HL-60 (cell line): ENCODE measurements at regions not wholly inside any gene's neighbourhood (a gene's known extent, or its start where the extent isn't known, plus 50 kb on each side); places are given as distances from the start of the nearest gene placed in this dataset.

Experiments
- DNase-seq, 2 experiments: peaks; one replicate each; pipeline ENCODE4 v3.0.0-alpha.2; 2010 to 2020; ENCODE audit warnings: low read depth in 1 of 2, low spot score in 1 of 2
- H3K27ac ChIP-seq: fragments of 250-450 bp; sonication (Bioruptor Pico); replicated peaks from 2 replicates; pipeline ENCODE4 v1.5.1; 2020; ENCODE audit warnings: mild to moderate bottlenecking, moderate library complexity
- H3K27me3 ChIP-seq: fragments of 250-450 bp; sonication (Bioruptor Pico); 2 replicates; pipeline ENCODE4 v1.5.1; 2021; ENCODE audit warnings: mild to moderate bottlenecking, moderate library complexity; ENCODE audit not compliant: insufficient read depth, poor library complexity, severe bottlenecking
- H3K4me3 ChIP-seq: replicated peaks from 2 replicates; pipeline ENCODE4 v1.5.1; 2011; ENCODE audit warnings: mild to moderate bottlenecking, control low read depth, low read length; ENCODE audit not compliant: insufficient read depth
- GABPA ChIP-seq: IDR thresholded peaks from 2 replicates; pipeline ENCODE4 v1.6.1; 2012; ENCODE audit warnings: low read depth
- POLR2AphosphoS5 ChIP-seq: IDR thresholded peaks from 2 replicates; pipeline ENCODE4 v1.6.1; 2012; ENCODE audit warnings: low read depth
- SPI1 ChIP-seq: IDR thresholded peaks from 2 replicates; pipeline ENCODE4 v1.6.1; 2012; ENCODE audit warnings: low read depth, mild to moderate bottlenecking, borderline replicate concordance
- TF ChIP-seq, protein P1 (sequence below): IDR thresholded peaks from 2 replicates; pipeline ENCODE4 v1.6.1; 2012; ENCODE audit warnings: low read depth; ENCODE audit not compliant: insufficient replicate concordance
- TF ChIP-seq, protein P2 (sequence below): IDR thresholded peaks from one replicate; pipeline ENCODE4 v1.5.1; 2011; ENCODE audit warnings: low read length, control low read depth, inconsistent platforms; ENCODE audit not compliant: insufficient read depth

DNA sequence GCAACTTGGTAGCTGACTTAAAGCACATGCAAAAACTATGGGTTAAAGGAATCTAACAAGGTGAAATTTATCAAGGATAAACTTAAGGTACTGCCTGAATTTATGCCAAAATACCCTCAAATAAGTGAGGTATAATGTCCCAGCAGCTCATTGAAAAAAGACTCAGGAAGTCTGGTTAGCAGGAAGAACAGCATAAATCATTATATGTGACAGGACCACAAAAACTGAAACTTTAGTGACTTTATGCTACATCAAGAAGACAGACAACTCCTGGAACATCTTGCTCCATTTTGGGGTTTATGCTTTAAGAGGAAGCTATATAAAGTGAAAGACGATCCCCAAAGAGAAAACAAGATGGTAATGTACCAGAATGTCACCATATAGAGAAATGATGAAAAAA is 282.4 kb upstream of the ZNF462 start:
- DNase-seq = no peak

DNA sequence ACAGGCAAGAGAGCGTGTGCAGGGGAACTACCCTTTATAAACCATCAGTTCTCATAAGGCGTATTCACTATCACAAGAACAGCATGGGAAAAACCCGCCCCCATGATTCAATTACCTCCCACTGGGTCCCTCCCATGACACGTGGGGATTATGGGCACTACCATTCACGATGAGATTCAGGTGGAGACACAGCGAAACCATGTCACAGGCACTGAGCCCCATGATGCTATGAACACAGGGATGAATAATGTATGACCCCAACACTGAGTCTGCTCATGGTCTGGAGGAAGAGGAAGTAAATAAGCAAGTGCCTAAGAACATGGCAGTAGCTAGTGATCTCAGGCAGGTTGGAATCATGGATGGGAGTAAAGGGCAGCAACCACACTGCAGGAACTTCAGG is 281.0 kb upstream of the ZNF462 start:
- no peak for DNase-seq
- H3K27me3 ChIP-seq = no peaks in the 10 kb centered on the region
- H3K27ac ChIP-seq = no peak overlapping the region
- no peak overlapping the region for H3K4me3 ChIP-seq
- TF ChIP-seq GABPA (no peak), SPI1 (no peak), POLR2AphosphoS5 (no peak)
- TF ChIP-seq, protein P1, sequence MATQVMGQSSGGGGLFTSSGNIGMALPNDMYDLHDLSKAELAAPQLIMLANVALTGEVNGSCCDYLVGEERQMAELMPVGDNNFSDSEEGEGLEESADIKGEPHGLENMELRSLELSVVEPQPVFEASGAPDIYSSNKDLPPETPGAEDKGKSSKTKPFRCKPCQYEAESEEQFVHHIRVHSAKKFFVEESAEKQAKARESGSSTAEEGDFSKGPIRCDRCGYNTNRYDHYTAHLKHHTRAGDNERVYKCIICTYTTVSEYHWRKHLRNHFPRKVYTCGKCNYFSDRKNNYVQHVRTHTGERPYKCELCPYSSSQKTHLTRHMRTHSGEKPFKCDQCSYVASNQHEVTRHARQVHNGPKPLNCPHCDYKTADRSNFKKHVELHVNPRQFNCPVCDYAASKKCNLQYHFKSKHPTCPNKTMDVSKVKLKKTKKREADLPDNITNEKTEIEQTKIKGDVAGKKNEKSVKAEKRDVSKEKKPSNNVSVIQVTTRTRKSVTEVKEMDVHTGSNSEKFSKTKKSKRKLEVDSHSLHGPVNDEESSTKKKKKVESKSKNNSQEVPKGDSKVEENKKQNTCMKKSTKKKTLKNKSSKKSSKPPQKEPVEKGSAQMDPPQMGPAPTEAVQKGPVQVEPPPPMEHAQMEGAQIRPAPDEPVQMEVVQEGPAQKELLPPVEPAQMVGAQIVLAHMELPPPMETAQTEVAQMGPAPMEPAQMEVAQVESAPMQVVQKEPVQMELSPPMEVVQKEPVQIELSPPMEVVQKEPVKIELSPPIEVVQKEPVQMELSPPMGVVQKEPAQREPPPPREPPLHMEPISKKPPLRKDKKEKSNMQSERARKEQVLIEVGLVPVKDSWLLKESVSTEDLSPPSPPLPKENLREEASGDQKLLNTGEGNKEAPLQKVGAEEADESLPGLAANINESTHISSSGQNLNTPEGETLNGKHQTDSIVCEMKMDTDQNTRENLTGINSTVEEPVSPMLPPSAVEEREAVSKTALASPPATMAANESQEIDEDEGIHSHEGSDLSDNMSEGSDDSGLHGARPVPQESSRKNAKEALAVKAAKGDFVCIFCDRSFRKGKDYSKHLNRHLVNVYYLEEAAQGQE = no peak
- TF ChIP-seq, protein P2, sequence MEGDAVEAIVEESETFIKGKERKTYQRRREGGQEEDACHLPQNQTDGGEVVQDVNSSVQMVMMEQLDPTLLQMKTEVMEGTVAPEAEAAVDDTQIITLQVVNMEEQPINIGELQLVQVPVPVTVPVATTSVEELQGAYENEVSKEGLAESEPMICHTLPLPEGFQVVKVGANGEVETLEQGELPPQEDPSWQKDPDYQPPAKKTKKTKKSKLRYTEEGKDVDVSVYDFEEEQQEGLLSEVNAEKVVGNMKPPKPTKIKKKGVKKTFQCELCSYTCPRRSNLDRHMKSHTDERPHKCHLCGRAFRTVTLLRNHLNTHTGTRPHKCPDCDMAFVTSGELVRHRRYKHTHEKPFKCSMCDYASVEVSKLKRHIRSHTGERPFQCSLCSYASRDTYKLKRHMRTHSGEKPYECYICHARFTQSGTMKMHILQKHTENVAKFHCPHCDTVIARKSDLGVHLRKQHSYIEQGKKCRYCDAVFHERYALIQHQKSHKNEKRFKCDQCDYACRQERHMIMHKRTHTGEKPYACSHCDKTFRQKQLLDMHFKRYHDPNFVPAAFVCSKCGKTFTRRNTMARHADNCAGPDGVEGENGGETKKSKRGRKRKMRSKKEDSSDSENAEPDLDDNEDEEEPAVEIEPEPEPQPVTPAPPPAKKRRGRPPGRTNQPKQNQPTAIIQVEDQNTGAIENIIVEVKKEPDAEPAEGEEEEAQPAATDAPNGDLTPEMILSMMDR = no peak

More for the DNA sequence above, 282.4 kb upstream of the ZNF462 start:
- no peak overlapping the region for H3K4me3 ChIP-seq
- no peaks in the 10 kb centered on the region for H3K27me3 ChIP-seq
- no peak overlapping the region for H3K27ac ChIP-seq
- TF ChIP-seq, protein P2 = no peak
- no peak for TF ChIP-seq SPI1
- TF ChIP-seq, protein P1 = no peak

DNA sequence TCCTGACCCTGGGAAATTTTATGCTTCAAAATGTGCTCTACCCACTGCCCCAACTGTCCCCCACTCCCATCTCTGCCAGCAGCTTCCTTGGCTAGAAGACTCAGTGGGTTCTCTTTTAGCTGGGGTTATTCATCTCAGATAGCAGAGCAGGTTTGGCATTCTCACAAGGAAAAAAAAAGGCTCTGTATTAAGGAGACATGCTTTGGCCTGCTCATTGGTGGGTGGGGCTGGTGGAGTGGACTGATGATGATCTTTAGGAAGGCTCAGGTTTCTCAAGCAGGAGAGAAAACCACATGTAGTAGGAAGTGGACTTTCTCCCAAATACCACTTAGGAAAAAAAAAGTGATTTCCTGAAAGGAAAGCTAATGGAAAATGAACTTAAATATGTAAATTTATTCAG is 279.2 kb upstream of the ZNF462 start:
- Histone ChIP-seq H3K4me3 (no peak overlapping the region), H3K27me3 (no peaks in the 10 kb centered on the region), H3K27ac (no peak overlapping the region)
- TF ChIP-seq GABPA = no peak
- DNase-seq = no peak

DNA sequence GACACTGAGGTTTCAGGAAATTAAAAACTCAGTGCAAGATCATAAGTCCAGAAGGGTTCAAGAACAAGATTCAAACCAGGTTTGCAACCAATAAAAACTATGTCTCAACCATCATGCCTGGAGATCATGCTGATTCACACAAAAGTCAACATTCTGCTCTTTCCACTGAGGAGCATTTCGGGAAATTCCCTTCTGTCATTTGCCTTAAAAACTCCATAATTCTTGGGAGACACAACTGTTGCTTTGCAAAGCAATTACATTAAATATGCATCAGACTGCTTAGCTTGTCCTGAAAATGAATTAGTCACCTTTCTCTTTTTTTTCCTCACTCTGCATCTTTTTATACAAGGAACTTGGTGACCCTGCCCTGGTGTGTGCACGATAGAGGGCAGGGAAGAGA is 275.9 kb upstream of the ZNF462 start:
- Histone ChIP-seq H3K27me3 (no peaks in the 10 kb centered on the region), H3K27ac (no peak overlapping the region), H3K4me3 (no peak overlapping the region)
- DNase-seq = no peak
- TF ChIP-seq POLR2AphosphoS5 (no peak), SPI1 (no peak)
- TF ChIP-seq, protein P2 = no peak
